Kidney (tissue), 13 donors: ENCODE measurements at regions not wholly inside any gene's neighbourhood (a gene's known extent, or its start where the extent isn't known, plus 50 kb on each side); places are given as distances from the start of the nearest gene placed in this dataset.

Experiments used
- DNase-seq, 5 donors: peaks; one replicate each; pipeline ENCODE4 v3.0.0-alpha.2; 2013 to 2020
- FAIRE-seq: peaks from 2 replicates; lab custom pipeline; 2012; peaks lifted over from hg19 to GRCh38; lab: Jason Lieb, UNC
- H3K27ac ChIP-seq, 2 donors: one replicate each; pipeline ENCODE4 v1.7.0; 2013; ENCODE audit warnings: low read depth in 2 of 2, low read length in 2 of 2, inconsistent platforms in 1 of 2
- H3K27me3 ChIP-seq: one replicate; pipeline ENCODE4 v1.7.1; 2013; ENCODE audit warnings: low read length, inconsistent platforms; ENCODE audit not compliant: control insufficient read depth, insufficient read depth
- H3K36me3 ChIP-seq, 3 donors: one replicate each; pipeline versions ENCODE4 v1.7.0 to v1.7.1; 2013; ENCODE audit warnings: low read length in 3 of 3, control low read depth in 1 of 3, inconsistent platforms in 1 of 3; ENCODE audit not compliant: insufficient read depth in 3 of 3, control insufficient read depth in 2 of 3
- H3K4me1 ChIP-seq, 3 donors: one replicate each; pipeline versions ENCODE4 v1.7.0 to v1.7.1; 2013; ENCODE audit warnings: low read length in 3 of 3, inconsistent platforms in 1 of 3, low read depth in 1 of 3; ENCODE audit not compliant: control insufficient read depth in 2 of 3, insufficient read depth in 2 of 3
- H3K4me3 ChIP-seq, 3 donors: one replicate each; pipeline versions ENCODE4 v1.7.0 to v1.8.1; 2013; ENCODE audit warnings: low read length in 3 of 3, control low read depth in 1 of 3, inconsistent platforms in 1 of 3
- H3K9ac ChIP-seq, 3 donors: one replicate each; pipeline versions ENCODE4 v1.7.0 to v1.7.1; 2013; ENCODE audit warnings: low read length in 3 of 3, control low read depth in 1 of 3, inconsistent platforms in 1 of 3
- H3K9me3 ChIP-seq, 3 donors: one replicate each; pipeline versions ENCODE4 v1.7.0 to v1.7.1; 2013; ENCODE audit warnings: low read length in 3 of 3, control low read depth in 1 of 3, inconsistent platforms in 1 of 3; ENCODE audit not compliant: control insufficient read depth in 2 of 3, insufficient read depth in 1 of 3
- CTCF ChIP-seq: IDR thresholded peaks from 3 replicates; pipeline ENCODE4 v1.5.1; 2012; ENCODE audit warnings: mild to moderate bottlenecking, moderate library complexity, borderline replicate concordance; ENCODE audit not compliant: insufficient read depth; ENCODE audit errors: extremely low read depth
- intact Hi-C: fragments of 100-400 bp; cut with DNase I; formaldehyde crosslinking; loops from one replicate; pipeline ENCODE4 v1.11.1; 2022
- donor health status: control.
- donor health status: control.
- donor health status: control.
- donor health status: control.
- donor health status: control.
- donor health status: DM: yes; HTN: yes; CAD: no.
- donor health status: Normal renal cell carcinoma (clear cell type).

- Histone ChIP-seq H3K4me1 (no peaks in the 10 kb centered on the region), H3K4me3 (no peak overlapping the region), H3K27ac (no peak overlapping the region), H3K9me3 (no peaks in the 10 kb centered on the region), H3K9ac (no peak overlapping the region), H3K36me3 (no peaks in the 10 kb centered on the region), H3K27me3 (no peaks in the 10 kb centered on the region)
- intact Hi-C loops, result no loop called here
- FAIRE-seq, result no peak
- TF ChIP-seq CTCF, result no peak
- DNase-seq, result no peak
Observed at GRCh38 chr9:108180541-108180940, 675.2 kb downstream of the ACTL7B start.

GRCh38 chr9:108178318-108178717, 677.5 kb downstream of the ACTL7B start:
- no peak for DNase-seq
- H3K27ac ChIP-seq, result no peak overlapping the region
- intact Hi-C loops, result no loop called here
- no peak overlapping the region for H3K4me3 ChIP-seq
- no peak for FAIRE-seq
- no peaks in the 10 kb centered on the region for H3K27me3 ChIP-seq
- no peak overlapping the region for H3K9ac ChIP-seq
- no peaks in the 10 kb centered on the region for H3K36me3 ChIP-seq
- no peaks in the 10 kb centered on the region for H3K4me1 ChIP-seq
- H3K9me3 ChIP-seq, result no peaks in the 10 kb centered on the region
- TF ChIP-seq CTCF, result no peak

- Histone ChIP-seq H3K36me3 (no peaks in the 10 kb centered on the region), H3K9me3 (no peaks in the 10 kb centered on the region), H3K27ac (no peak overlapping the region), H3K4me3 (no peak overlapping the region), H3K4me1 (peaks cover 0 to 3% (median 0%) of the 10 kb centered on the region in 3 donors), H3K27me3 (no peaks in the 10 kb centered on the region), H3K9ac (no peak overlapping the region)
- no peak for DNase-seq
- TF ChIP-seq CTCF, result no peak
- intact Hi-C loops, result no loop called here
- no peak for FAIRE-seq
Observed at GRCh38 chr9:108168236-108168850, 678.8 kb upstream of the KLF4 start.
